Endothelial cell of umbilical vein (primary cell): ENCODE measurements at regions not wholly inside any gene's neighbourhood (a gene's known extent, or its start where the extent isn't known, plus 50 kb on each side); places are given as distances from the start of the nearest gene placed in this dataset.

ENCODE experiments used
- CTCF ChIP-seq, 2 donors: IDR thresholded peaks; 1 replicate in 1 of 2; 2 replicates in 1 of 2; pipeline ENCODE4 v1.5.1; 2011; ENCODE audit warnings: low read length in 2 of 2, mild to moderate bottlenecking in 2 of 2, moderate library complexity in 2 of 2, control low read depth in 1 of 2, inconsistent platforms in 1 of 2, low read depth in 1 of 2; ENCODE audit not compliant: insufficient read depth in 1 of 2; ENCODE audit errors: extremely low read depth in 1 of 2
- GATA2 ChIP-seq: IDR thresholded peaks from 2 replicates; pipeline ENCODE4 v1.7.0; 2011; ENCODE audit warnings: low read depth, mild to moderate bottlenecking, moderate library complexity, mixed read lengths, low read length; ENCODE audit not compliant: insufficient read length, insufficient read depth
- JUN ChIP-seq: IDR thresholded peaks from 2 replicates; pipeline ENCODE4 v1.6.1; 2011; ENCODE audit warnings: borderline replicate concordance, low read depth; ENCODE audit not compliant: insufficient read length, insufficient read depth
- MAX ChIP-seq: IDR thresholded peaks from 2 replicates; pipeline ENCODE4 v1.6.1; 2011; ENCODE audit not compliant: insufficient read depth, insufficient read length
- MYC ChIP-seq: IDR thresholded peaks from one replicate; pipeline ENCODE4 v1.6.1; 2011; ENCODE audit warnings: mild to moderate bottlenecking, low read depth, low read length
- POLR2A ChIP-seq: IDR thresholded peaks from 2 replicates; pipeline ENCODE4 v1.6.1; 2012; ENCODE audit warnings: low read depth, mild to moderate bottlenecking, control low read depth, low read length
- POLR2AphosphoS5 ChIP-seq: IDR thresholded peaks from 2 replicates; pipeline ENCODE4 v1.6.1; 2012; ENCODE audit warnings: low read depth, mild to moderate bottlenecking, control low read depth, low read length, moderate library complexity; ENCODE audit not compliant: insufficient read depth

GRCh38 chr22:48918585-48919186 is 909.0 kb downstream of the BRD1 start:
- TF ChIP-seq POLR2A (no peak), CTCF (IDR thresholded peaks at IDR 0.05; ENCODE audit: extremely low read depth in 1 of 2, insufficient read depth in 1 of 2, low read depth in 1 of 2, low read length in 2 of 2) (no peak), POLR2AphosphoS5 (no peak), MAX (no peak), JUN (no peak), GATA2 (no peak), MYC (no peak)
